ENCODE measurements at regions not wholly inside any gene's neighbourhood (a gene's known extent, or its start where the extent isn't known, plus 50 kb on each side); places are given as distances from the start of the nearest gene placed in this dataset.
A peak's percentile ranks its signal among the peaks of the same experiment; 100 is the strongest.

DNA sequence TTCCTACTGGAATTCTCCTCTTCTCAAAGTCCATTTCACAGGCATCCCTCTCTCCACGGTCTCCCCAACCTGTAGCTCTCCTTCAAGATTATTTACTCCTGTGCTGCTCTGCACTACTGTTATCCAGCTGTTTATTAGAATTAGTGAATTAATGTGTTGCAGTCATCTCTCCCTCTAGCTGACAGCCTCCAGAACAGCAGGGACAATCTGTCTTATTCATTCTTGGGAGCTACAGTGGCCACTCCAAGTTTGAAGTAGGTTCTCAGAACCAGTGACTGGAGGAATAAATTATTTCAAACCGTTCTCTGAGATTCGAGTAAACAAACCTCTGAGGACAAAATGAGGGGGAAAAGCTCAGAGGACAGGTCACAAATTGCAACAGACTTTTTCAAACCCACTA is 330.9 kb downstream of the RRAGC start:
- Mint-ChIP-seq H3K4me3 (no peak overlapping the region), H3K4me1 (ENCODE audit: low read depth in 2 of 2) (peaks cover 10 to 12% of the 10 kb centered on the region in 2 donors), H3K27ac (no peak overlapping the region), H3K27me3 (peaks cover 6 to 9% of the 10 kb centered on the region in 2 donors), H3K9me3 (no peaks in the 10 kb centered on the region), H3K36me3 (no peaks in the 10 kb centered on the region)
- ATAC-seq (no peak), DNase-seq (ENCODE audit: low spot score) (no peak)

DNA sequence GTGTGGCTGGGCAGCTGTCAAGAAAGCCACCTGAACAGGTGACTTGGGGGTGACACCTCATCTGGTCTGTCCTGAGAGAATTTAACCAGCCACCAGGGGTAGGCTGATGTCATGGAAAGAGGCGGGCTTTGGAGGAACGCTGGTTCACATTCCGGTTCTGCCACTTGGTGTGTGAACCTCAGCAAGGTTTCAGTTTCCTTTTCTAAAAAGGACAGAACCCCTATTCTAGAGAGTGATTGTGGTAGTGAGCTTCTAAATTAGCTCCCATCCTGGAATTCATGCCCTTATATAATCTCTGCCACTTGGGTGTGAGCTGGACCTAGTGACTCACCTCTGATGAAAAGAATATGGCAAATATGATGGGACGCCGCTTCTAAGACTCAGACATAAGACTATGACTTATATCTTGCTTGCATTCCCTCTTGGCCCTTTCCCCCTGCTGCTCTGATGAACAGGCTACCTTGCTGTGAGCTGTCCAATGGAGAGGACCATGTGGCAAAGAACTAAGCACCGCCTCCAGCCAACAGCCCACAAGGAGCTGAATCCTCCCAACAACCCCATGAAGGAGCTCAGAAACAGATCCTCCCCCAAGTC is 332.1 kb downstream of the RRAGC start:
- Mint-ChIP-seq H3K36me3 (no peaks in the 10 kb centered on the region), H3K27me3 (peaks cover 11 to 19% of the 10 kb centered on the region in 2 donors), H3K4me3 (peak overlapping the region; percentile 25), H3K4me1 (ENCODE audit: low read depth in 2 of 2) (peaks cover 10 to 12% of the 10 kb centered on the region in 2 donors), H3K27ac (peak overlapping the region in 1 of 2 donors; percentile 43), H3K9me3 (no peaks in the 10 kb centered on the region)
- peak; percentile 77 to 79 for ATAC-seq
- DNase-seq (ENCODE audit: low spot score) = no peak

DNA sequence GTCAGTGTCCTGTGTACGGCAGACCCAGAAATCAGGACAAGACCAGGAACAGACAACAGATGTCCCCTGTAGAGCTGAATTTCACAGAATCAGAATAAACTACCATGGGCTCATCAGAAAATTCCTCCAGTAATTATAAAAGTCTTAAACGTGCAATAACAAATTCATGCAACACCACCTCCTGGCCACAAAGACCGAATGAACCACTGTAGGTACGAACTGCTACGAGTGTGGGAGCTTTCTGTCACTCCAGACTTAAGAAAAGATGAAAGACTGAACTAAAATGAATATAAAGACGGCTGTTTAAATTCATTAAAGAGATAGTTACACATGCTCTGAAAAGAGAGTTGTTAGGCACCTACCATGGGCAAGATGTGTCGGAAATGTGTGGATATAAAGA is 333.5 kb downstream of the RRAGC start:
- no peak for ATAC-seq
- Mint-ChIP-seq H3K36me3 (no peaks in the 10 kb centered on the region), H3K27ac (no peak overlapping the region), H3K9me3 (no peaks in the 10 kb centered on the region), H3K4me1 (ENCODE audit: low read depth in 2 of 2) (peaks cover 10 to 12% of the 10 kb centered on the region in 2 donors), H3K4me3 (no peak overlapping the region), H3K27me3 (peaks cover 11 to 19% of the 10 kb centered on the region in 2 donors)
- DNase-seq (ENCODE audit: low spot score) = no peak

DNA sequence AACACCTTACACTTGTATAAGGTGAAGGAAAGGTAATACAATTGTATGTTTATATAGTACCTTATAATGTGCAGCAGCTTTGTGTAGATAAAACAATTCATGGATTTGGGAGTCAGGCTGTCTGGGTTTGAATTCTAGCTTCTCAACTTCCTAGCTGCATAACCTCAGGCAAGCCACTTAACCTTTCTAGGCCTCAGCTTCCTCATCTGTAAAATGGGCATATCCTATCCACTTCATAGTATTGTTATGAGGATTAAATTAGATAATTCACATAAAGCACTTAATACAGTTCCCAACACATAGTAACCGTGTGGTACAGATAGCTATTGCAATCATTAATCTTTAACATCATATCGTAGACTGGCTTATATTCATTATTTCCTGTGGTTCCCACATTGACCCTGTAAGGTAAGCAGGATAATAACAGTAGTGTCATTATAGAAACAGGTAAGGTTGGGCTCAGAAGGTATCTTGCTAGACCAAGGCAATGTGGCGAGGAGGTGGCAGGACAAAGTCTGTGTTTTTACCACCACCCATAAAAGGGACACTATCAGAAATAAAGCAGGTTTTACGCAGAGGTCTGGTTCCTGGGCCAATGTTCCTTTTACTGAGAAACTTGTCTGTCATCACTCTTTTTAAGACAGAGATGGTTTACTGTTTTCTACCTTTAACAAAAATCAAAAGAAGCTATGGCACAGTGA is 334.1 kb downstream of the RRAGC start:
- Mint-ChIP-seq H3K4me3 (no peak overlapping the region), H3K4me1 (ENCODE audit: low read depth in 2 of 2) (peaks cover 10 to 12% of the 10 kb centered on the region in 2 donors), H3K36me3 (no peaks in the 10 kb centered on the region), H3K27ac (no peak overlapping the region), H3K9me3 (no peaks in the 10 kb centered on the region), H3K27me3 (peaks cover 13 to 19% of the 10 kb centered on the region in 2 donors)
- no peak for ATAC-seq
- DNase-seq (ENCODE audit: low spot score) = no peak

DNA sequence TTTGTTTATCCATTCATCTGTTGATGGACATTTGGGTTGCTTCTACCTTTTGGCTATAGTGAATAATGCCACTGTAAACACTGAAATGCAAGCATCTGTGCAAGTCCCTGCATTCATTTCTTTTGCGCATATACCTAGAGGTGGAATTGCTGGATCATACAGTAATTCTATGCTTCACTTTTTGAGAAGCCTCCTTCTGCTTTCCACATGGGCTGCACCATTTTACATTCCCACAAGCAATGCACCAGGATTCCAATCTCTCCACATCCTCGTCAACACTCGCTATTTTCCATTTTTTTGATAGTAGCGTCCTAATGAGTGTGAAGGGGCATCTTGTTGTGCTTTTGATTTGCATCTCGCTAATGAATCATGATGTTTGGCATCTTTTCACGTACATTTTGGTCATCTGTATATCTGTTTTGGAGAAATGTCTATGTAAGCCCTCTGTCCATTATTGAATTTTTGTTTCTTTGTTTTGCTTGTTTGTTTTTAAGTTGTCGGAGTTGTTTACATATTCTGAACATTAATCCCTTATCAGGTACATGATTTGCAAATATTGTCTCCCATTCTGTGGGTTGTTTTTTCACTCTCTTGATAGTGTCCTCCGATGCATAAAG is 335.4 kb downstream of the RRAGC start:
- peaks cover 18 to 26% of the 10 kb centered on the region in 2 donors for H3K27me3 Mint-ChIP-seq
- H3K36me3 Mint-ChIP-seq = no peaks in the 10 kb centered on the region
- no peaks in the 10 kb centered on the region for H3K9me3 Mint-ChIP-seq
- peaks cover 10 to 12% of the 10 kb centered on the region in 2 donors for H3K4me1 Mint-ChIP-seq (ENCODE audit: low read depth in 2 of 2)
- DNase-seq (ENCODE audit: low spot score) (no peak), ATAC-seq (no peak)
- no peak overlapping the region for H3K27ac Mint-ChIP-seq
- H3K4me3 Mint-ChIP-seq = no peak overlapping the region

DNA sequence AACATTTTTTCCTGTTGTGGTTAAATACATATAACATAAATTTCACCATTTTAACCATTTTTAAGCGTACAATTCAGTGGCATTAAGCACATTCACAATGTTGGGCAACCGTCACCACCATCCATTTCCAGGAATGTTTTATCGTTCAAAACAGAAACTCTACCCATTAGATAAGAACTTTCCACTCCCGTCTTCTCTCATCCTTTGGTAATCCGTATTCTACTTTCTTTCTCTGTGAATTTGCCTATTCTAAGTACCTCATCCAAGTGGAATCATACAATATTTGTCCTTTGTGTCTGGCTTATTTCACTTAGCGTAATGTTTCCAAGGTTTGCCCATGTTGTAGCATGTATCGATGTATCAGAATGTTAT is 336.0 kb downstream of the RRAGC start:
- no peak overlapping the region for H3K4me3 Mint-ChIP-seq
- DNase-seq (ENCODE audit: low spot score) = no peak
- H3K36me3 Mint-ChIP-seq = no peaks in the 10 kb centered on the region
- peaks cover 22 to 32% of the 10 kb centered on the region in 2 donors for H3K27me3 Mint-ChIP-seq
- H3K9me3 Mint-ChIP-seq = no peaks in the 10 kb centered on the region
- H3K27ac Mint-ChIP-seq = no peak overlapping the region
- no peak for ATAC-seq
- H3K4me1 Mint-ChIP-seq (ENCODE audit: low read depth in 2 of 2) = peaks cover 10 to 12% of the 10 kb centered on the region in 2 donors

DNA sequence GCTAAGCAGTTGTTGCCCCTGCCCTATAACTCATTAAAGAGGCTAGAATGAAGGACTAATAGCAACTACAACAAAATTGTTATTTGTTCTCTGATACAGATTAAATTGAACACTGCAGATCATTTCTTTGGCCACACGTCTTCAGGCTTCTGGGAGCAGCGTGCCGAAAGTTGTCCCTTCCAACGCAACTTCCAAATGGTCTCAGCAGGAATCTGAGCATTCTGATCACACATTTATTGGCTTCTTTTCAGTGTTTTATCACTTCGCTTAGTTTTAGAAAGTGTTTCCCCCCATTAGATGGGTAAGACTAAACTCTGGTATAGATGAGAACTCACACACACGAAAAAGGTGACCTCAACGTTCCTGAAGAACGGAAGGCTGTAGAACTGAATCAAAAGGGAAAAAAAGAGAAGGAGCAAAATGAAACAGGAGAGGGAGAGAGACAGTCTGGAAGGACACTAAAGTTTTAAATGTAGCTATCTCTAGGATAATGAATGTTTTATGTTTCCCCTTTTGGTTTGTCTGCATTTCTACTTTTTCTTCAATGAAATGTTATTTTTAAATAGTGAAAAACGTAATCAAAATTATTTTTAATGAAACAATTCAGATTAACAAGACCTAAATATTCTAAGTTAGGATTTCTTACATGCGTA is 336.5 kb downstream of the RRAGC start:
- Mint-ChIP-seq H3K4me1 (ENCODE audit: low read depth in 2 of 2) (peaks cover 10 to 12% of the 10 kb centered on the region in 2 donors), H3K27ac (no peak overlapping the region), H3K9me3 (no peaks in the 10 kb centered on the region), H3K4me3 (no peak overlapping the region), H3K27me3 (peaks cover 23 to 34% of the 10 kb centered on the region in 2 donors), H3K36me3 (no peaks in the 10 kb centered on the region)
- DNase-seq (ENCODE audit: low spot score) (no peak), ATAC-seq (no peak)

DNA sequence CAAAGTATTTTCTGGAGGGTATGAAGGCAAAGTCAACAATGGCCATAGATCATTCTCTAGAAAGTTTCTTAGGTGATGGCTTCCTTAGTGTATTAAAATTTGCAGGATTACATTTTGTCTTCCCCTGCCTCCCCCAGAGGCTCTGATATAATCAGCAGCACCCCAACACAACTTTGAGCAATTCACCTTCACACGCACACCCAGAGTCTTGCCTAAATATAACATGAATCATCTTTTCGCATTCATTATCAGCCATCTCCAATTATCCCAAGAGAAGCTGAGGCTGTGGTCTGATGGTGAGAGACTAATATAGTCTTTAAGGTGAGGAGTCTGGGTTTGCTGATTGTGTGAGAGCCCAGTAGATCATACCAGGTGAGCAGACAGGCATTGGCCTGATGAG is 343.0 kb downstream of the RRAGC start:
- Mint-ChIP-seq H3K27ac (no peak overlapping the region), H3K36me3 (no peaks in the 10 kb centered on the region), H3K4me1 (ENCODE audit: low read depth in 2 of 2) (no peaks in the 10 kb centered on the region), H3K27me3 (peaks cover 22 to 23% of the 10 kb centered on the region in 2 donors), H3K4me3 (no peak overlapping the region), H3K9me3 (no peaks in the 10 kb centered on the region)
- no peak for DNase-seq (ENCODE audit: low spot score)
- no peak for ATAC-seq

DNA sequence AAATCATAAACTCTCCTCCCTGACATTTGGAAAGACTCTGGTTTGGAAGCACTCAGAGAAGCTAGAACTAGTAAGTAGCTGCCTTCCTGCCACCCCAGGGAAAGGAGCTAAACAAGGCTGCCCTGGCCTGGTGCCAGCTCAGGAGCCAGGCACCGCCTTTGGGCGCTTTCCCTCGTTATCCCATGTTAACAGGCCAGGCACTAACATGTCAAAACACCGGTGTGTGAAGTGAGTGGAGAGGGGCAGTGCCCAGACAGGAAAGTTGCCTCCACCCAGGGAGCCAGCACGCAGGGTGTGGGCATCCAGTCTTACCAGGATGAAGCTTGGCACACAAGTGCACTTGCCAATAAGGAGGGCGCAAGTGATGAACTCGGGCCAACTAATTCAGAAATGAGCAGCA is 346.8 kb downstream of the RRAGC start:
- no peaks in the 10 kb centered on the region for H3K36me3 Mint-ChIP-seq
- H3K9me3 Mint-ChIP-seq = no peaks in the 10 kb centered on the region
- no peaks in the 10 kb centered on the region for H3K4me1 Mint-ChIP-seq (ENCODE audit: low read depth in 2 of 2)
- peaks cover 36 to 43% of the 10 kb centered on the region in 2 donors for H3K27me3 Mint-ChIP-seq
- DNase-seq (ENCODE audit: low spot score) (no peak), ATAC-seq (peak in 1 of 2 donors; percentile 40)
- H3K27ac Mint-ChIP-seq = no peak overlapping the region
- no peak overlapping the region for H3K4me3 Mint-ChIP-seq

DNA sequence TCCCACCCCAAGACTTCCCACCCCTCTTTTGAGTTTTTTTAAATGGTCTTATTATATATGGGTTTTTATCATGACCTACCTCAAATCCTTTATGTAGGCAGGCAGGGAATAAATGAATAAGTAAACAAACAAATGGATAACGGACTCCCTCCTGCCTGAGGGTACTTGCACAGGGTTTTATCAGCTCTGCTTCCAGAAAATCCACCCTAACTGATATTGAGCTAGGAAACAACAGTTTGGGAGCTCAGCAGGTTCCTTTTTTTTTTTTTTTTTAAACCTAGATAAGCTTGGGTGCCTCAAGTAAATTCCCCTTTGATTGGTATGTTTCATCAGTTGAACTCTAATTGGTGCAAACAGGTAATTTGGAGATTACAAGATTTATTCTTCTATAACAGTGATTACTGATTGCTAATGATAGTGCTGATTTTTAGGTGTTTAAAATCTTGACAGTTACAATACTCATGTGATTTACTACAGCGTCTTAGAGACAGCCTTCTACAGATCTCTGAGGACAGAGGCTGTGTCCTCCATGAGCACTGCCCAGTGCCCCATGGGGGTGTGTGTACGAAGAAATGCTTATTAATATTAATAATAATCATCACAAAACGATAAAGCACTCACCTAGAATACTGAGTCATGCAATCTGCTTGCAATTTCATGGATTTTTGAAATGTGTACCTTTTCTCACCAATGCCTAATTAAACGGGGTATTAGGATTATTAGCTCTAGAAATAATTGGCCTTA is 347.4 kb downstream of the RRAGC start:
- no peak for ATAC-seq
- H3K4me1 Mint-ChIP-seq (ENCODE audit: low read depth in 2 of 2) = no peaks in the 10 kb centered on the region
- no peak overlapping the region for H3K4me3 Mint-ChIP-seq
- peaks cover 34 to 44% of the 10 kb centered on the region in 2 donors for H3K27me3 Mint-ChIP-seq
- no peaks in the 10 kb centered on the region for H3K36me3 Mint-ChIP-seq
- DNase-seq (ENCODE audit: low spot score) = no peak
- no peak overlapping the region for H3K27ac Mint-ChIP-seq
- H3K9me3 Mint-ChIP-seq = no peaks in the 10 kb centered on the region

DNA sequence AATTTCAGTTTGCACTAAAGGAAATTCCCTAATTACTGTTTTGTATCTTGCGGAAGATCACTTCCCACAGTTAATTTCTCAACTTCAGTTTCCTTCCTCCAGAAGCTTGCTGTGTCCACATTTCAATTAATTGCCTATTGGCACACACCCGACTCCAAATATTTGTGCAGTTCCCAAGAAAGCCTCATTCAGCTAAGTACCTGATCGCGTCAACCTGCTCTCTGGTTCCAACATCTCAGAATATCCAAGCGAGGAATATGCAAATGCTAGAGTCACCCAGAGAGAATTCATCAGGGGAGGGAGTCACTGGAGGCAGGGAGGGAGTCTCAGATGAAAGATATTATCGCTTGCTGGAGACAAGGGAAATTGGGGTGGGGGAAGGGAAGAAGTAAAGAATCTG is 351.3 kb downstream of the RRAGC start:
- no peaks in the 10 kb centered on the region for H3K36me3 Mint-ChIP-seq
- H3K9me3 Mint-ChIP-seq = no peaks in the 10 kb centered on the region
- no peak overlapping the region for H3K27ac Mint-ChIP-seq
- H3K27me3 Mint-ChIP-seq = peaks cover 49 to 58% of the 10 kb centered on the region in 2 donors
- H3K4me3 Mint-ChIP-seq = no peak overlapping the region
- H3K4me1 Mint-ChIP-seq (ENCODE audit: low read depth in 2 of 2) = no peaks in the 10 kb centered on the region
- ATAC-seq = no peak
- DNase-seq (ENCODE audit: low spot score) = no peak

DNA sequence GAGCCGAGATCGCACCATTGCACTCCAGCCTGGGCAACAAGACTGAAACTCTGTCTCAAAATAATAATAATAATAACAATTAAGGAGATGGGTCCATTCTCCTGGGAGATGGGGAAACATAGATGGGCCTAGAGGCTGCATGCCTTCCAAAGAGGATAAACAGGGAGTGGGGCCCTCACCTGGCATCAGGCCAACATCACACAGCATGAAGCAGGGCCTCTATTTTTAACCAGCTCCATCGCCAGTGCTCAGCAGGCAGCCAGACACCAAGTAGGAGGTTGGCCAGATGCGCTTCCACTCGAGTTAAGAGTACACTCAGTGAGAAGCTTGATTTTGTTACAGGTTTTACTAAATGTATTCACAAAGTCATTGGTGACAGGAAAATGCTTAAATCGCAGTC is 352.0 kb downstream of the RRAGC start:
- ATAC-seq (no peak), DNase-seq (ENCODE audit: low spot score) (no peak)
- Mint-ChIP-seq H3K9me3 (no peaks in the 10 kb centered on the region), H3K4me3 (no peak overlapping the region), H3K27ac (no peak overlapping the region), H3K36me3 (no peaks in the 10 kb centered on the region), H3K4me1 (ENCODE audit: low read depth in 2 of 2) (no peaks in the 10 kb centered on the region), H3K27me3 (peaks cover 50 to 58% of the 10 kb centered on the region in 2 donors)

DNA sequence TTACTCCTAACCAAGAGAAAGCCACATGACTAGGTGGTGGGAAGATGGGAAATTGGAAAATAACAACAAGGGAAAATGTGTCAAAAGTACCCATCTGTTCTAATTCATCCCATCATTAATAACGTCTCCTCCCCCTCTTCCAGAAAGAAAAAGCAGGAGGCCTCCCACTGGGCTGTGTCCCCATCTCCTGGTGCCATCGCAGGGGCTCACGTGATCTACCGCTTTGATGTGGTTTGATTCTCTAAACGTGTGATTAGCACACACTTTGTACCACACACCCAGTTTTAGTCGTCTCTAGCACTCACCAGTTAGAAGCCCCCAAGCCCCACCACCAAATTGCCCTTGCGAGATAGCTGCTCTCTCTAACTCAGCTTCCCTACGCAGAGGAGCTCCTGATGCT is 353.6 kb downstream of the RRAGC start:
- DNase-seq (ENCODE audit: low spot score) = no peak
- Mint-ChIP-seq H3K4me1 (ENCODE audit: low read depth in 2 of 2) (no peaks in the 10 kb centered on the region), H3K36me3 (no peaks in the 10 kb centered on the region), H3K9me3 (no peaks in the 10 kb centered on the region), H3K27ac (no peak overlapping the region), H3K4me3 (no peak overlapping the region), H3K27me3 (peaks cover 53 to 66% of the 10 kb centered on the region in 2 donors)
- no peak for ATAC-seq
